DND-41 (cell line): ENCODE measurements at regions not wholly inside any gene's neighbourhood (a gene's known extent, or its start where the extent isn't known, plus 50 kb on each side); places are given as distances from the start of the nearest gene placed in this dataset.

Source experiments
- EZH2 ChIP-seq: IDR thresholded peaks from 3 replicates; pipeline ENCODE4 v1.6.1; 2012; ENCODE audit warnings: borderline replicate concordance, low read depth, mild to moderate bottlenecking, moderate library complexity, low read length, inconsistent platforms; ENCODE audit not compliant: severe bottlenecking
- TF ChIP-seq, protein P1 (sequence below): IDR thresholded peaks from 2 replicates; pipeline ENCODE4 v1.5.1; 2012; ENCODE audit warnings: borderline replicate concordance, low read length, moderate library complexity, mild to moderate bottlenecking; ENCODE audit not compliant: poor library complexity, severe bottlenecking; ENCODE audit errors: extremely low read depth

DNA sequence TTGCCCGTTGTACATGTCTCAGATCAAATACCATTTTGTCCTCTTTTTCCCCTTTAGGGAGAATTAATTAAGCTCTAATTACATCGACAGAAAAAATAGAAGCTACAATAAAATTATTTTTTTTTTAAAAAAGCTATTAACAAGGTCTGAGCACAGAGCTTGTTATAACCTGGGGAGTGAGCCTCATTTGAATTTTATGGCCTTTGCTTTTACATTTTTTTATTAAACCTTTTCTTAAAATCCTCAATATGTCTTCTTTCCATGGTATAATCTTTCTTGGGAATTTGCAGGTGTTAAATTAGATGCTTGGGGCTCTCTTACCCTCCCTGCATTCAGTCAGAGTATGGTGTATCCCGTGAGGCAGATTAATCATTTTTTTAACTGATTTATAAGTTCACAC, 212.5 kb upstream of the XYLT1 start:
- TF ChIP-seq, protein P1, sequence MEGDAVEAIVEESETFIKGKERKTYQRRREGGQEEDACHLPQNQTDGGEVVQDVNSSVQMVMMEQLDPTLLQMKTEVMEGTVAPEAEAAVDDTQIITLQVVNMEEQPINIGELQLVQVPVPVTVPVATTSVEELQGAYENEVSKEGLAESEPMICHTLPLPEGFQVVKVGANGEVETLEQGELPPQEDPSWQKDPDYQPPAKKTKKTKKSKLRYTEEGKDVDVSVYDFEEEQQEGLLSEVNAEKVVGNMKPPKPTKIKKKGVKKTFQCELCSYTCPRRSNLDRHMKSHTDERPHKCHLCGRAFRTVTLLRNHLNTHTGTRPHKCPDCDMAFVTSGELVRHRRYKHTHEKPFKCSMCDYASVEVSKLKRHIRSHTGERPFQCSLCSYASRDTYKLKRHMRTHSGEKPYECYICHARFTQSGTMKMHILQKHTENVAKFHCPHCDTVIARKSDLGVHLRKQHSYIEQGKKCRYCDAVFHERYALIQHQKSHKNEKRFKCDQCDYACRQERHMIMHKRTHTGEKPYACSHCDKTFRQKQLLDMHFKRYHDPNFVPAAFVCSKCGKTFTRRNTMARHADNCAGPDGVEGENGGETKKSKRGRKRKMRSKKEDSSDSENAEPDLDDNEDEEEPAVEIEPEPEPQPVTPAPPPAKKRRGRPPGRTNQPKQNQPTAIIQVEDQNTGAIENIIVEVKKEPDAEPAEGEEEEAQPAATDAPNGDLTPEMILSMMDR, result no peak
- TF ChIP-seq EZH2, result no peak
